ENCODE measurements at regions not wholly inside any gene's neighbourhood (a gene's known extent, or its start where the extent isn't known, plus 50 kb on each side); places are given as distances from the start of the nearest gene placed in this dataset.

- TF ChIP-seq POLR2AphosphoS5 (IDR thresholded peaks at IDR 0.05; ENCODE audit: low read depth, low read length): no peak
- no peak for TF ChIP-seq POLR2A (IDR thresholded peaks at IDR 0.05; ENCODE audit: low read depth, low read length)
- TF ChIP-seq TAF1 (IDR thresholded peaks at IDR 0.05; ENCODE audit: borderline replicate concordance, low read depth, low read length): no peak
Observed at GRCh38 chr13:58985845-58986244, 1177.9 kb downstream of the DIAPH3 start.

All from GM12892 (cell line).